AG04449 (cell line): ENCODE measurements at regions not wholly inside any gene's neighbourhood (a gene's known extent, or its start where the extent isn't known, plus 50 kb on each side); places are given as distances from the start of the nearest gene placed in this dataset.
A peak's percentile ranks its signal among the peaks of the same experiment; 100 is the strongest.

ENCODE experiments used
- CTCF ChIA-PET: fragments of 350-600 bp; formaldehyde crosslinking; extraction: SDS; loops from one replicate; lab custom pipeline; 2021; ENCODE audit warnings: antibody characterized with exemption; lab: Yijun Ruan, JAX
- POLR2A ChIA-PET: fragments of 400-600, 350-600 bp; formaldehyde crosslinking; extraction: SDS; loops from one replicate; lab custom pipeline; 2020; ENCODE audit warnings: antibody characterized with exemption, inconsistent platforms; lab: Yijun Ruan, JAX
- DNase-seq: peaks from one replicate; pipeline ENCODE4 v3.0.0-alpha.2; 2010; ENCODE audit warnings: low read depth, low spot score
- H3K4me3 ChIP-seq: 2 replicates; pipeline ENCODE4 v1.5.1; 2011; ENCODE audit warnings: low read depth, mild to moderate bottlenecking, control low read depth, low read length
- TF ChIP-seq, protein P1 (sequence below): IDR thresholded peaks from one replicate; pipeline ENCODE4 v1.5.1; 2011; ENCODE audit warnings: mild to moderate bottlenecking, moderate library complexity, low read length, control low read depth, inconsistent platforms; ENCODE audit not compliant: insufficient read depth; ENCODE audit errors: missing control alignments

DNA sequence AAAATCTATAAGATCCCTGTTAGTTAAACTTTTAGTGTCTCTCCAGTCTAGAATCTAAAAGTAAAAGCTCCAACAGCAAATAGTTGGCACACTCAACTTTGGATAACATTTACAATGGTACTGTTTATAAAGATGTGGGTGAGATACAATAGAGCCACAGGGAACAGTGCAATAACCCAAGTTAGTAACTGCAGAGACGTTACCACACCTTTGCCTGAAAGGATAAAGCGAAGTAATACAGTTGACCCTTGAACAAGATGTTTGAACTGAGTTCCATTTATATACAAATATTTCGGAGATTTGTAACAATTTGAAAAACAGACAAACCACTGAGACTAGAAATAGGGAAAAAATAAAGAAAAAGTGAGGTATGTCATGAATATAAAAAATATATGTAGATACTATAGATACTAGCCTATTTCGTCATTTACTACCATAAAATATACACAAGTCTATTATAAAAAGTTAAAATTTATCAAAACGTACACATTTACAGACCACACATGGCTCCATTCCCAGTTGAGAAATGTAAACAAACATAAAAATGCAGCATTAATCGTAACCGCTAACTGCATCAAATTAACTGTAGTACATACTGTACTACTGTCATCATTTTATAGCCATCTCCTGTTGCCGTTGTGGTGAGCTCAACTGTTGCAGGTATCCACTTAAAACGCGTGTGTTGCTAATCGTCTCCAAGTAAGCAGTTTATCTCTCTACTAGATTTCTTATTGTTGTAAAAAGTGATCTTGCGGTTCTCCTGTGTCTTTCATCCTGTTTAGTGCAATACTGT, 56.5 kb upstream of the HIF1A start:
- CTCF ChIA-PET: no interaction called here
- TF ChIP-seq, protein P1, sequence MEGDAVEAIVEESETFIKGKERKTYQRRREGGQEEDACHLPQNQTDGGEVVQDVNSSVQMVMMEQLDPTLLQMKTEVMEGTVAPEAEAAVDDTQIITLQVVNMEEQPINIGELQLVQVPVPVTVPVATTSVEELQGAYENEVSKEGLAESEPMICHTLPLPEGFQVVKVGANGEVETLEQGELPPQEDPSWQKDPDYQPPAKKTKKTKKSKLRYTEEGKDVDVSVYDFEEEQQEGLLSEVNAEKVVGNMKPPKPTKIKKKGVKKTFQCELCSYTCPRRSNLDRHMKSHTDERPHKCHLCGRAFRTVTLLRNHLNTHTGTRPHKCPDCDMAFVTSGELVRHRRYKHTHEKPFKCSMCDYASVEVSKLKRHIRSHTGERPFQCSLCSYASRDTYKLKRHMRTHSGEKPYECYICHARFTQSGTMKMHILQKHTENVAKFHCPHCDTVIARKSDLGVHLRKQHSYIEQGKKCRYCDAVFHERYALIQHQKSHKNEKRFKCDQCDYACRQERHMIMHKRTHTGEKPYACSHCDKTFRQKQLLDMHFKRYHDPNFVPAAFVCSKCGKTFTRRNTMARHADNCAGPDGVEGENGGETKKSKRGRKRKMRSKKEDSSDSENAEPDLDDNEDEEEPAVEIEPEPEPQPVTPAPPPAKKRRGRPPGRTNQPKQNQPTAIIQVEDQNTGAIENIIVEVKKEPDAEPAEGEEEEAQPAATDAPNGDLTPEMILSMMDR: no peak
- POLR2A ChIA-PET: no interaction called here
- DNase-seq: no peak
- H3K4me3 ChIP-seq: no peak overlapping the region

DNA sequence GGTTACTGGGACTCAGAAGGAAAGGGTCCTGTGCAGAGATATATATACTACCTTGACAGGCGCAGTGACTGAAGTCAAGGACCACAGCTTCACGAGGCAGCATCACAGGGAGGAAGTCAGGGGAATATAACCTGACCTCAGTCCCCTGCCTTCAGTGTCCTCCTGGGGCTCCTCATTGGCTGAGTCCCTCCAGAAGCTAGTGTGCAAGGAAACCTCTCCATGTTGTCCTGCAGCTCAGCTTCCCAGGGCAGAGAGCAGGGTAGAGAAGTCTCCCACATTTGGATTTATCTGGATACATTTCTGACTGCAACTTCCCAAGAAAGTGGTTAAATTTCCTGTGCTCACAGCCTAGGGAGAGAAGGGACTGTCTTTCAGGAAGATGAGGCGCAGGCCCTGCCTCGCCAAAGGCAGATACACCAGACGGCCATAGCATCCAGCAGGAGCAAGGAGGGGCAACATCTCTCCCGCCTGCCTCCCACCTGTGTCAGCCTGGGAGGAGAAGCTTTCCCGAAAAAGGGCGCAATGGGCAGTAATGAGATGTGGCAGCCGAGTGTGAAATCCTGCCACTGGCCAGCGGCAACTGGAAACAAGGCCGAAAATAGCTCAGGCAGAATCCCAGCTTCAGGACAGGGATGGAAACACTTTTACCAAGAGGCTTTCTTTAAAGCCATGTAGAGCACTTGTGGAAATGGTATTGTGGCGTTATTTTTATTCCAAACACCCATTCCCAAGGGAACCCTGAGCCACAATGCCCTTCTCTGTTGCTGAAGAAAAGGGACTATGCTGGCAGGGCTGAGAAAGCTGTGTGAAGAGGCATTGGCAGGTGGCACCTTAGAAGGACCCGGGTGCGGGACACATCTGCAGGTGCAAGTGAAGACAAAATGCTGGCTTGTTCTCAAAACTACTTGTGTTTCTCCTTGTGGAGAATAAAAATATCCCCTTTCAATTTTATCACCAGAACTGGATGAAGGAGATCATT, 54.9 kb upstream of the HIF1A start:
- H3K4me3 ChIP-seq: no peak overlapping the region
- TF ChIP-seq, protein P1: no peak
- POLR2A ChIA-PET: no interaction called here
- CTCF ChIA-PET: no interaction called here
- DNase-seq: no peak

DNA sequence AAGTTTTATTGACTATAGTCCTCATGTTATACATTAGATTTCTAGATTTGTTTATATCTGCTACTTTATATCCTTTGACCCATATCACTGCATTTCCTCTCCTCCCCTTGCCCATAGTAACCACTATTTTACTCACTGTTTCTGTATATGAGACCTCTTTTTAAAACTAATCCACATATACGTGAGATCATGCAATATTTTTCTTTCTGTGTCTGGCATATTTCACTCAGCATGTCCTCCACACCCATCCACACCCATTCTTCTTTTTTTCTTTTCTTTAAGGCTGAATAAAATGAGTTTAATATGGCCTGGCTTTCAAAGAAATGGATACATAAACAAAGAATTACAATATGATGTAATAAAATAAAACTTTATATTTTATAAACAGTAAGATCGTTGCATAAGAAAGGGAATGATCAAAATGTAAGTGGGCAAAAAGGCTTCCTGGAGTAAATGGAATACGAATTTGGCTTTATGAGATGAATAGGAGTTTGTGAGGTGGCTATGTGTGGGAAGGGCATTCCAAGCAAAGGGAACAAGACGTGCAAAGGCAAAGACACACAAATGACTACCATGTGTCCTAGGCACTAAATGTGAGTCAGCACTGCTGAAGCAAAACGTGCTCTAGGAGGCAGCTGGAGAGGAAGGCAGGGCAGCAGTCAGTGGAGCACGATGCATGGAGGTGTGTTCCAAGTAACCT, 53.2 kb upstream of the HIF1A start:
- no peak for DNase-seq
- TF ChIP-seq, protein P1: no peak
- ChIA-PET CTCF (interaction anchor here (1.0 kb wide), 1 partner anchor 11 kb away, joined by 4 read pairs; no protein-coding TSS in a partner anchor), POLR2A (no interaction called here)
- no peak overlapping the region for H3K4me3 ChIP-seq

DNA sequence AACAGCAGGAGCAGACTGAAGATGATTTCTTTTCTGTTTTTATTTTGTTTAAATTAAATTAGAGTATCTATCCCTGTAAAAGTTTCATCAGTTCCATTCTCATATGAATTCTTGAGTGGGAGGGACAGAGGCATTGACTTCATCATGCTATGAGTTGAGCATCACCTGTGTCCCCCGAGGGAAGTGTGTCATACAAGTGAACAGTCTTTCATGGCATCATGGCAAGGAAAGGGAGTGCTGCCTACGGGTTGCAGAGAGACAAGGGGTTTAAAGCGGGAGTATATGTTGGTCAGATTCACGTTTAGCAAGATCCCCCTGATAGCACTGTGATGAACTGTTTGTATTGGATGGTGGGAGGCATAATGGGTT, 52.7 kb upstream of the HIF1A start:
- no peak overlapping the region for H3K4me3 ChIP-seq
- no peak for DNase-seq
- TF ChIP-seq, protein P1: no peak
- ChIA-PET CTCF (no interaction called here), POLR2A (no interaction called here)

GRCh38 chr14:61643555-61643954, 51.8 kb upstream of the HIF1A start:
- CTCF ChIA-PET: no interaction called here
- POLR2A ChIA-PET: interaction anchor here (1.0 kb wide), 1 partner anchor 52 kb away, joined by 3 read pairs; the partner anchor contains the start of gene HIF1A
- TF ChIP-seq, protein P1: no peak
- DNase-seq: peak; percentile 67
- no peak overlapping the region for H3K4me3 ChIP-seq
